NT2/D1 (cell line): ENCODE measurements at regions not wholly inside any gene's neighbourhood (a gene's known extent, or its start where the extent isn't known, plus 50 kb on each side); places are given as distances from the start of the nearest gene placed in this dataset.

Experiments
- SUZ12 ChIP-seq: IDR thresholded peaks from 2 replicates; pipeline ENCODE4 v1.6.1; 2011; ENCODE audit not compliant: insufficient read length, insufficient read depth; ENCODE audit errors: extremely low read depth
- YY1 ChIP-seq: IDR thresholded peaks from 2 replicates; pipeline ENCODE4 v1.6.1; 2011; ENCODE audit not compliant: insufficient read length, insufficient read depth

DNA sequence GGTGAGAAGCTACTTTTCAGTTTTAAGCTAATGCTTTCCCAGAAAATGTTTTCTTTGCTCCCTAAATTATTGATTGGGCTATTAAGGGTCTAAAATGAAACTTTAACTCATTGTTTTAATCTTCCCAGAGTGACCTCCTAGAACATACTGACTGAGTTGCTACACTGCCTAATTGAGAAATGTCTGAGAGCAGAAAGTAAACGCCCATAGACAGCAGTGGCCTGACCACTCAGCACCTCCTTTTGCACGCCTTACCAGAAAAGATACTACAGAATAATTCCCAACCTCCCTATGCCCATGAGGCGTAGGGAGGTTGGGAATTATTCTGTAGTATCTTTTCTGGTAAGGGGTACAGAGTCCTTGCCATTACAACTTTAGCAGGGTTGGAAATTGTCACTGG lies 381.8 kb upstream of the LCORL start:
- TF ChIP-seq YY1 = no peak
- TF ChIP-seq SUZ12 = no peak
